IMR-90 (cell line): ENCODE measurements at regions not wholly inside any gene's neighbourhood (a gene's known extent, or its start where the extent isn't known, plus 50 kb on each side); places are given as distances from the start of the nearest gene placed in this dataset.

Experiments used
- ATAC-seq: fragments of 200-7000 bp; cut with Tn5 transposase; 2 replicates; pipeline ENCODE4 v1.9.1; 2020; ENCODE audit warnings: low read depth, mild to moderate bottlenecking, moderate library complexity
- BruUV-seq: library from RNA; stranded (reverse); fragments of 400-500 nt; replicated peaks from 2 replicates; lab custom pipeline; 2021; lab: Mats Ljungman, UMichigan
- CTCF ChIA-PET: fragments of 300-600 bp; formaldehyde crosslinking; extraction: SDS; loops from one replicate; lab custom pipeline; 2021; ENCODE audit warnings: antibody characterized with exemption; lab: Yijun Ruan, JAX
- POLR2A ChIA-PET: fragments of 300-600 bp; sonication (Branson Sonifier 250); formaldehyde crosslinking; loops from one replicate; lab custom pipeline; 2022; ENCODE audit warnings: antibody characterized with exemption; ENCODE audit not compliant: unreplicated experiment; lab: Charles Lee
- DNase-seq: peaks from one replicate; pipeline ENCODE4 v3.0.0; 2013
- H2AFZ ChIP-seq: replicated peaks from 2 replicates; pipeline ENCODE3; 2013; ENCODE audit warnings: low read length, mild to moderate bottlenecking; ENCODE audit not compliant: poor library complexity
- H2AK5ac ChIP-seq: 2 replicates; pipeline ENCODE4 v1.6.1; 2013; ENCODE audit warnings: low read depth, low read length, inconsistent platforms
- H2AK9ac ChIP-seq: replicated peaks from 2 replicates; pipeline ENCODE3; 2013; ENCODE audit warnings: mild to moderate bottlenecking, low read depth, low read length, moderate library complexity; ENCODE audit not compliant: poor library complexity
- H2BK120ac ChIP-seq: 2 replicates; pipeline ENCODE4 v1.6.1; 2013; ENCODE audit warnings: low read depth, low read length, inconsistent platforms
- H2BK15ac ChIP-seq: 3 replicates; pipeline ENCODE4 v1.6.1; 2013; ENCODE audit warnings: low read depth, low read length, inconsistent platforms
- H2BK20ac ChIP-seq: 2 replicates; pipeline ENCODE4 v1.6.1; 2013; ENCODE audit warnings: low read depth, mild to moderate bottlenecking, inconsistent platforms, low read length, moderate library complexity
- H2BK5ac ChIP-seq: 2 replicates; pipeline ENCODE4 v1.6.1; 2013; ENCODE audit warnings: mild to moderate bottlenecking, low read depth, low read length, inconsistent platforms; ENCODE audit not compliant: poor library complexity, severe bottlenecking
- H3K14ac ChIP-seq: replicated peaks from 2 replicates; pipeline ENCODE4 v1.6.1; 2013; ENCODE audit warnings: low read depth, low read length, inconsistent platforms
- H3K18ac ChIP-seq: 2 replicates; pipeline ENCODE4 v1.6.1; 2013; ENCODE audit warnings: low read depth, low read length, control low read depth
- H3K23ac ChIP-seq: 2 replicates; pipeline ENCODE4 v1.6.1; 2013; ENCODE audit warnings: low read depth, low read length, inconsistent platforms
- H3K27ac ChIP-seq: 2 replicates; pipeline ENCODE4 v1.5.1; 2013; ENCODE audit warnings: mild to moderate bottlenecking, control low read depth, low read length; ENCODE audit not compliant: insufficient read depth
- H3K27me3 ChIP-seq: 2 replicates; pipeline ENCODE4 v1.6.1; 2013; ENCODE audit warnings: low read length; ENCODE audit not compliant: control insufficient read depth, insufficient read depth
- H3K36me3 ChIP-seq: 2 replicates; pipeline ENCODE4 v1.6.1; 2013; ENCODE audit warnings: low read length, mixed read lengths; ENCODE audit not compliant: control insufficient read depth, insufficient read depth
- H3K4ac ChIP-seq: 2 replicates; pipeline ENCODE4 v1.6.1; 2013; ENCODE audit warnings: low read depth, low read length, inconsistent platforms
- H3K4me1 ChIP-seq: 2 replicates; pipeline ENCODE4 v1.6.1; 2013; ENCODE audit warnings: low read length, mixed read lengths; ENCODE audit not compliant: control insufficient read depth, insufficient read depth
- H3K4me2 ChIP-seq: 2 replicates; pipeline ENCODE4 v1.6.1; 2013; ENCODE audit warnings: low read depth, mild to moderate bottlenecking, control low read depth, low read length, moderate library complexity
- H3K4me3 ChIP-seq: 2 replicates; pipeline ENCODE4 v1.5.1; 2013; ENCODE audit warnings: low read depth, mild to moderate bottlenecking, control low read depth, low read length, moderate library complexity; ENCODE audit not compliant: insufficient read depth
- H3K56ac ChIP-seq: 2 replicates; pipeline ENCODE4 v1.6.1; 2013; ENCODE audit warnings: low read length, inconsistent platforms; ENCODE audit not compliant: insufficient read depth; ENCODE audit errors: extremely low read depth
- H3K79me1 ChIP-seq, 2 experiments: 2 replicates each; pipeline ENCODE4 v1.6.1; 2013; ENCODE audit warnings: low read length in 2 of 2, inconsistent platforms in 1 of 2, low read depth in 1 of 2
- H3K9ac ChIP-seq: 2 replicates; pipeline ENCODE4 v1.6.1; 2013; ENCODE audit warnings: low read depth, low read length, control low read depth
- H3K9me1 ChIP-seq: 2 replicates; pipeline ENCODE4 v1.6.1; 2013; ENCODE audit warnings: low read length, inconsistent platforms; ENCODE audit not compliant: insufficient read depth
- H3K9me3 ChIP-seq: 2 replicates; pipeline ENCODE4 v1.6.1; 2013; ENCODE audit warnings: low read length; ENCODE audit not compliant: control insufficient read depth, insufficient read depth
- H4K20me1 ChIP-seq: 2 replicates; pipeline ENCODE4 v1.6.1; 2013; ENCODE audit warnings: low read length, inconsistent platforms; ENCODE audit not compliant: insufficient read depth
- H4K5ac ChIP-seq: 2 replicates; pipeline ENCODE4 v1.6.1; 2013; ENCODE audit warnings: mild to moderate bottlenecking, low read depth, low read length, control low read depth
- H4K8ac ChIP-seq, 2 experiments: 2 replicates each; pipeline ENCODE4 v1.6.1; 2013; ENCODE audit warnings: low read depth in 2 of 2, low read length in 2 of 2, control low read depth in 1 of 2, inconsistent platforms in 1 of 2
- H4K91ac ChIP-seq: 2 replicates; pipeline ENCODE4 v1.6.1; 2013; ENCODE audit warnings: low read depth, low read length, inconsistent platforms; ENCODE audit not compliant: insufficient read depth
- MXI1 ChIP-seq: IDR thresholded peaks from 2 replicates; pipeline ENCODE4 v1.6.1; 2012; ENCODE audit warnings: low read depth, mild to moderate bottlenecking, low read length, moderate library complexity, borderline replicate concordance
- RAD21 ChIP-seq: IDR thresholded peaks from 2 replicates; pipeline ENCODE4 v1.6.1; 2012; ENCODE audit warnings: low read length, improper control_type of control experiment
- RFX5 ChIP-seq: IDR thresholded peaks from 2 replicates; pipeline ENCODE4 v1.8.0; 2012; ENCODE audit warnings: low read depth, mild to moderate bottlenecking, low read length, moderate library complexity
- SMC3 ChIP-seq: fragments of 150-350 bp; IDR thresholded peaks from 2 replicates; pipeline ENCODE4 v1.6.1; 2016; ENCODE audit warnings: low read depth, mild to moderate bottlenecking, antibody characterized with exemption, low read length, moderate library complexity
- WGBS, 2 experiments: methylation state at CpG; one replicate each; pipeline versions ENCODE4 v1.1.5 to v1.1.7; 2013; ENCODE audit warnings: missing lambda C conversion rate in 2 of 2; ENCODE audit not compliant: insufficient read length in 1 of 2; ENCODE audit errors: extremely low coverage in 2 of 2; 5-methylcytosine and 5-hydroxymethylcytosine counted together
- dilution Hi-C: fragments of 300-500 bp; cut with HindIII; formaldehyde crosslinking; loops from one replicate; pipeline ENCODE4 v1.14.3; 2018; ENCODE audit warnings: low sequenced_read_pairs; ENCODE audit not compliant: unreplicated experiment
- in situ Hi-C: fragments of 300-500 bp; cut with MboI; formaldehyde crosslinking; loops from 3 replicates; pipeline ENCODE4 v1.14.3; 2019; ENCODE audit warnings: low sequenced_read_pairs, inconsistent platforms, mixed read lengths
- intact Hi-C: fragments of 100-400 bp; cut with micrococcal nuclease; formaldehyde crosslinking; loops from 2 replicates; pipeline ENCODE4 v1.10.0; 2022
- TF ChIP-seq, protein P1 (sequence below): fragments of 150-350 bp; IDR thresholded peaks from 2 replicates; pipeline ENCODE4 v1.6.1; 2016; ENCODE audit warnings: low read depth, mild to moderate bottlenecking, low read length, moderate library complexity, borderline replicate concordance

DNA sequence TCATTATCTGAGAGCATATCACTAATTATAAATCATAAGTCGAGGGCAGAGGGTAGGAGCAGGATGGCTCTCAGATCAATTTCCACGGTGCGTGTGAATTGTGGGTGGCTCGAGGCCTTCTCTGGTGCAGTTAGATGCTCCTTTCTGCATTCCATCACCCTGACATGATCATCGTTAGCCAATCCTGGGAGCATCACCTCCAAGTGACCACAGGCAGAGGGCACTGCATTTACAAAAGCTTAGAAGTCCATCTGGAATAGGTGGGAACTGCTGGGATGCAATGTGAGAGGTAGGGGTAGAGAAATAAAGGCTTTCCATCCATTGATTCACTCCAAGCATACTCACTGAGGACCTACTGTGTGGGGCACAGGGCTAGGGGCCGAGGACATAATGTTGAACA is 538.2 kb upstream of the TBX3 start:
- H2BK120ac ChIP-seq = no peak overlapping the region
- no peak overlapping the region for H3K4me2 ChIP-seq
- WGBS, 2 experiments = no CpG with 5 or more reads among the region's 6 CpGs
- ChIA-PET POLR2A (no interaction called here), CTCF (no interaction called here)
- H2AK5ac ChIP-seq = no peak overlapping the region
- H2BK5ac ChIP-seq = no peak overlapping the region
- no peak overlapping the region for H2AFZ ChIP-seq
- no peak overlapping the region for H3K27ac ChIP-seq
- no peaks in the 10 kb centered on the region for H3K9me3 ChIP-seq
- H3K23ac ChIP-seq = no peak overlapping the region
- no peak overlapping the region for H2BK20ac ChIP-seq
- no peak overlapping the region for H3K18ac ChIP-seq
- intact Hi-C loops (no loop called here), dilution Hi-C loops (no loop called here), in situ Hi-C loops (no loop called here)
- TF ChIP-seq RFX5 (no peak), RAD21 (no peak), SMC3 (no peak), MXI1 (no peak)
- TF ChIP-seq, protein P1, sequence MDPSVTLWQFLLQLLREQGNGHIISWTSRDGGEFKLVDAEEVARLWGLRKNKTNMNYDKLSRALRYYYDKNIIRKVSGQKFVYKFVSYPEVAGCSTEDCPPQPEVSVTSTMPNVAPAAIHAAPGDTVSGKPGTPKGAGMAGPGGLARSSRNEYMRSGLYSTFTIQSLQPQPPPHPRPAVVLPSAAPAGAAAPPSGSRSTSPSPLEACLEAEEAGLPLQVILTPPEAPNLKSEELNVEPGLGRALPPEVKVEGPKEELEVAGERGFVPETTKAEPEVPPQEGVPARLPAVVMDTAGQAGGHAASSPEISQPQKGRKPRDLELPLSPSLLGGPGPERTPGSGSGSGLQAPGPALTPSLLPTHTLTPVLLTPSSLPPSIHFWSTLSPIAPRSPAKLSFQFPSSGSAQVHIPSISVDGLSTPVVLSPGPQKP = no peak
- no peaks in the 10 kb centered on the region for H3K27me3 ChIP-seq
- no peak overlapping the region for H4K5ac ChIP-seq
- 0 out of 2 replicates have a peak, but pooled peaks cover 5% of the 10 kb centered on the region for H3K4me1 ChIP-seq
- no peak overlapping the region for H3K14ac ChIP-seq
- no peak overlapping the region for H3K9ac ChIP-seq
- no peak for DNase-seq
- no TSS peak for BruUV-seq
- no peak overlapping the region for H4K8ac ChIP-seq
- H3K36me3 ChIP-seq = no peaks in the 10 kb centered on the region
- no peak overlapping the region for H3K4ac ChIP-seq
- no peak overlapping the region for H2AK9ac ChIP-seq
- H3K56ac ChIP-seq = no peak overlapping the region
- H2BK15ac ChIP-seq = no peak overlapping the region
- H3K79me1 ChIP-seq = no peaks in the 10 kb centered on the region
- no peaks in the 10 kb centered on the region for H3K9me1 ChIP-seq
- H4K91ac ChIP-seq = no peak overlapping the region
- no peak overlapping the region for H3K4me3 ChIP-seq
- ATAC-seq = no peak
- H4K20me1 ChIP-seq = no peaks in the 10 kb centered on the region
